ENCODE measurements at regions not wholly inside any gene's neighbourhood (a gene's known extent, or its start where the extent isn't known, plus 50 kb on each side); places are given as distances from the start of the nearest gene placed in this dataset.

GRCh38 chr1:185567440-185567839, 166.8 kb upstream of the HMCN1 start:
- no peak for DNase-seq
- Histone ChIP-seq H4K20me1 (ENCODE audit: insufficient read depth, low read length) (no peaks in the 10 kb centered on the region), H3K9me2 (replicated peaks; ENCODE audit: insufficient read depth, low read length) (no peaks in the 10 kb centered on the region), H3K36me3 (replicated peaks; ENCODE audit: insufficient read depth, low read length) (no peaks in the 10 kb centered on the region), H3F3A (ENCODE audit: insufficient read depth, low read length) (peaks cover 4% of the 10 kb centered on the region; the same call in 1 of the 2 replicates), H2AFZ (ENCODE audit: low read length) (no peak overlapping the region), H3K4me2 (ENCODE audit: low read depth, low read length) (peak overlapping the region; percentile 28; the same call in 1 of the 2 replicates), H3K4me1 (ENCODE audit: low read length) (peaks cover 19% of the 10 kb centered on the region), H3K79me2 (ENCODE audit: low read length) (no peaks in the 10 kb centered on the region), H3K27me3 (replicated peaks; ENCODE audit: insufficient read depth, low read length) (no peaks in the 10 kb centered on the region), H3K9me3 (replicated peaks; ENCODE audit: insufficient read depth, low read length) (no peaks in the 10 kb centered on the region), H3K27ac (ENCODE audit: low read length) (peak overlapping the region; percentile 30; the same call in 1 of the 2 replicates), H3K9ac (ENCODE audit: low read length) (no peak overlapping the region), H3K4me3 (ENCODE audit: low read length) (no peak overlapping the region)
- no peak for TF ChIP-seq EZH2 (optimal IDR thresholded peaks at IDR 0.05; ENCODE audit: low read depth, low read length)
- TF ChIP-seq CTCF (IDR thresholded peaks at IDR 0.05; ENCODE audit: low read length) = no peak
- TF ChIP-seq EZH2phosphoT487 (IDR thresholded peaks at IDR 0.05; ENCODE audit: low read length) = no peak

GRCh38 chr1:185566995-185567394, 167.2 kb upstream of the HMCN1 start:
- H3K36me3 ChIP-seq (replicated peaks; ENCODE audit: insufficient read depth, low read length) = no peaks in the 10 kb centered on the region
- H3K9me3 ChIP-seq (replicated peaks; ENCODE audit: insufficient read depth, low read length) = no peaks in the 10 kb centered on the region
- no peaks in the 10 kb centered on the region for H3K79me2 ChIP-seq (ENCODE audit: low read length)
- no peak overlapping the region for H3K9ac ChIP-seq (ENCODE audit: low read length)
- TF ChIP-seq EZH2phosphoT487 (IDR thresholded peaks at IDR 0.05; ENCODE audit: low read length) (no peak), CTCF (IDR thresholded peaks at IDR 0.05; ENCODE audit: low read length) (no peak), EZH2 (optimal IDR thresholded peaks at IDR 0.05; ENCODE audit: low read depth, low read length) (no peak)
- H3F3A ChIP-seq (ENCODE audit: insufficient read depth, low read length) = peaks cover 4% of the 10 kb centered on the region; the same call in 1 of the 2 replicates
- DNase-seq = peak; percentile 65
- no peaks in the 10 kb centered on the region for H3K9me2 ChIP-seq (replicated peaks; ENCODE audit: insufficient read depth, low read length)
- no peak overlapping the region for H3K4me2 ChIP-seq (ENCODE audit: low read depth, low read length)
- no peak overlapping the region for H2AFZ ChIP-seq (ENCODE audit: low read length)
- peak overlapping the region; percentile 30; the same call in 1 of the 2 replicates for H3K27ac ChIP-seq (ENCODE audit: low read length)
- H4K20me1 ChIP-seq (ENCODE audit: insufficient read depth, low read length) = no peaks in the 10 kb centered on the region
- H3K4me1 ChIP-seq (ENCODE audit: low read length) = peaks cover 19% of the 10 kb centered on the region
- no peak overlapping the region for H3K4me3 ChIP-seq (ENCODE audit: low read length)
- no peaks in the 10 kb centered on the region for H3K27me3 ChIP-seq (replicated peaks; ENCODE audit: insufficient read depth, low read length)

GRCh38 chr1:185565302-185565701, 168.9 kb upstream of the HMCN1 start:
- H3K27me3 ChIP-seq (replicated peaks; ENCODE audit: insufficient read depth, low read length) = no peaks in the 10 kb centered on the region
- no peak overlapping the region for H3K27ac ChIP-seq (ENCODE audit: low read length)
- H3K4me1 ChIP-seq (ENCODE audit: low read length) = peaks cover 36% of the 10 kb centered on the region
- no peaks in the 10 kb centered on the region for H4K20me1 ChIP-seq (ENCODE audit: insufficient read depth, low read length)
- H3K36me3 ChIP-seq (replicated peaks; ENCODE audit: insufficient read depth, low read length) = no peaks in the 10 kb centered on the region
- DNase-seq = no peak
- H3K9me3 ChIP-seq (replicated peaks; ENCODE audit: insufficient read depth, low read length) = no peaks in the 10 kb centered on the region
- peaks cover 17% of the 10 kb centered on the region for H3F3A ChIP-seq (ENCODE audit: insufficient read depth, low read length)
- H3K9me2 ChIP-seq (replicated peaks; ENCODE audit: insufficient read depth, low read length) = no peaks in the 10 kb centered on the region
- H3K4me3 ChIP-seq (ENCODE audit: low read length) = no peak overlapping the region
- no peak overlapping the region for H3K9ac ChIP-seq (ENCODE audit: low read length)
- no peak overlapping the region for H2AFZ ChIP-seq (ENCODE audit: low read length)
- no peaks in the 10 kb centered on the region for H3K79me2 ChIP-seq (ENCODE audit: low read length)
- TF ChIP-seq CTCF (IDR thresholded peaks at IDR 0.05; ENCODE audit: low read length) = no peak
- no peak for TF ChIP-seq EZH2phosphoT487 (IDR thresholded peaks at IDR 0.05; ENCODE audit: low read length)
- TF ChIP-seq EZH2 (optimal IDR thresholded peaks at IDR 0.05; ENCODE audit: low read depth, low read length) = no peak
- H3K4me2 ChIP-seq (ENCODE audit: low read depth, low read length) = no peak overlapping the region
